ENCODE measurements at regions not wholly inside any gene's neighbourhood (a gene's known extent, or its start where the extent isn't known, plus 50 kb on each side); places are given as distances from the start of the nearest gene placed in this dataset.

GRCh38 chr2:56113382-56113975 lies 70.3 kb upstream of the CCDC85A start:
- Histone ChIP-seq H3K27ac (no peak overlapping the region), H3K36me3 (no peaks in the 10 kb centered on the region), H3K9me3 (no peaks in the 10 kb centered on the region), H3K4me3 (no peak overlapping the region), H3K4me1 (no peaks in the 10 kb centered on the region), H3K27me3 (no peaks in the 10 kb centered on the region)
- TF ChIP-seq POLR2AphosphoS5 (IDR thresholded peaks at IDR 0.05; ENCODE audit: insufficient read depth in 1 of 2, low read depth in 1 of 2) (no peak), POLR2A (IDR thresholded peaks at IDR 0.05) (no peak), CTCF (IDR thresholded peaks at IDR 0.05) (no peak)
- no peak for DNase-seq (ENCODE audit: extremely low spot score in 2 of 2)
- intact Hi-C loops (cut with DNase I): no loop called here

GRCh38 chr2:56117764-56118163 lies 66.0 kb upstream of the CCDC85A start:
- intact Hi-C loops (cut with DNase I): no loop called here
- no peak for DNase-seq (ENCODE audit: extremely low spot score in 2 of 2)
- Histone ChIP-seq H3K36me3 (no peaks in the 10 kb centered on the region), H3K9me3 (no peaks in the 10 kb centered on the region), H3K4me1 (no peaks in the 10 kb centered on the region), H3K27ac (no peak overlapping the region), H3K27me3 (no peaks in the 10 kb centered on the region), H3K4me3 (no peak overlapping the region)
- TF ChIP-seq POLR2A (IDR thresholded peaks at IDR 0.05) (no peak), CTCF (IDR thresholded peaks at IDR 0.05) (no peak), POLR2AphosphoS5 (IDR thresholded peaks at IDR 0.05; ENCODE audit: insufficient read depth in 1 of 2, low read depth in 1 of 2) (no peak)

- intact Hi-C loops (cut with DNase I): no loop called here
- Histone ChIP-seq H3K9me3 (no peaks in the 10 kb centered on the region), H3K4me1 (no peaks in the 10 kb centered on the region), H3K4me3 (no peak overlapping the region), H3K36me3 (no peaks in the 10 kb centered on the region), H3K27me3 (no peaks in the 10 kb centered on the region), H3K27ac (no peak overlapping the region)
- no peak for DNase-seq (ENCODE audit: extremely low spot score in 2 of 2)
- TF ChIP-seq POLR2AphosphoS5 (IDR thresholded peaks at IDR 0.05; ENCODE audit: insufficient read depth in 1 of 2, low read depth in 1 of 2): no peak
- no peak for TF ChIP-seq POLR2A (IDR thresholded peaks at IDR 0.05)
- no peak for TF ChIP-seq CTCF (IDR thresholded peaks at IDR 0.05)
These were observed 65.3 kb upstream of the CCDC85A start for GRCh38 chr2:56118474-56118873.

GRCh38 chr2:56121995-56122394 lies 61.8 kb upstream of the CCDC85A start:
- no peak for DNase-seq (ENCODE audit: extremely low spot score in 2 of 2)
- Histone ChIP-seq H3K4me3 (no peak overlapping the region), H3K9me3 (no peaks in the 10 kb centered on the region), H3K36me3 (no peaks in the 10 kb centered on the region), H3K27ac (no peak overlapping the region), H3K27me3 (no peaks in the 10 kb centered on the region), H3K4me1 (no peaks in the 10 kb centered on the region)
- TF ChIP-seq POLR2A (IDR thresholded peaks at IDR 0.05) (no peak), CTCF (IDR thresholded peaks at IDR 0.05) (no peak), POLR2AphosphoS5 (IDR thresholded peaks at IDR 0.05; ENCODE audit: insufficient read depth in 1 of 2, low read depth in 1 of 2) (no peak)
- intact Hi-C loops (cut with DNase I): no loop called here

- no peaks in the 10 kb centered on the region for H3K27me3 ChIP-seq
- H3K4me1 ChIP-seq: peaks cover 6% of the 10 kb centered on the region
- H3K27ac ChIP-seq: no peak overlapping the region
- TF ChIP-seq CTCF (IDR thresholded peaks at IDR 0.05): no peak
- no peak for TF ChIP-seq POLR2A (IDR thresholded peaks at IDR 0.05)
- no peak for TF ChIP-seq POLR2AphosphoS5 (IDR thresholded peaks at IDR 0.05; ENCODE audit: insufficient read depth in 1 of 2, low read depth in 1 of 2)
- no peaks in the 10 kb centered on the region for H3K36me3 ChIP-seq
- no peaks in the 10 kb centered on the region for H3K9me3 ChIP-seq
- intact Hi-C loops (cut with DNase I): no loop called here
- H3K4me3 ChIP-seq: no peak overlapping the region
- no peak for DNase-seq (ENCODE audit: extremely low spot score in 2 of 2)
These were observed 60.3 kb upstream of the CCDC85A start for GRCh38 chr2:56123538-56123937.
